HUES6 (cell line): ENCODE measurements at regions not wholly inside any gene's neighbourhood (a gene's known extent, or its start where the extent isn't known, plus 50 kb on each side); places are given as distances from the start of the nearest gene placed in this dataset.

Source experiments
- H3K27ac ChIP-seq: 2 replicates; pipeline ENCODE4 v1.7.0; 2013; ENCODE audit warnings: low read depth, mild to moderate bottlenecking, low read length, inconsistent platforms
- H3K27me3 ChIP-seq: 2 replicates; pipeline ENCODE4 v1.6.1; 2013; ENCODE audit warnings: low read length; ENCODE audit not compliant: control insufficient read depth, insufficient read depth
- H3K36me3 ChIP-seq: 2 replicates; pipeline ENCODE4 v1.6.1; 2013; ENCODE audit warnings: low read length; ENCODE audit not compliant: control insufficient read depth, insufficient read depth
- H3K4me1 ChIP-seq: 2 replicates; pipeline ENCODE4 v1.6.1; 2013; ENCODE audit warnings: low read length; ENCODE audit not compliant: control insufficient read depth, insufficient read depth
- H3K4me3 ChIP-seq: 2 replicates; pipeline ENCODE4 v1.5.1; 2013; ENCODE audit warnings: low read depth, low read length
- H3K9ac ChIP-seq: one replicate; pipeline ENCODE4 v1.6.1; 2013; ENCODE audit warnings: mild to moderate bottlenecking, low read length
- H3K9me3 ChIP-seq: 2 replicates; pipeline ENCODE4 v1.6.1; 2013; ENCODE audit warnings: low read depth, low read length; ENCODE audit not compliant: control insufficient read depth, insufficient read depth

DNA sequence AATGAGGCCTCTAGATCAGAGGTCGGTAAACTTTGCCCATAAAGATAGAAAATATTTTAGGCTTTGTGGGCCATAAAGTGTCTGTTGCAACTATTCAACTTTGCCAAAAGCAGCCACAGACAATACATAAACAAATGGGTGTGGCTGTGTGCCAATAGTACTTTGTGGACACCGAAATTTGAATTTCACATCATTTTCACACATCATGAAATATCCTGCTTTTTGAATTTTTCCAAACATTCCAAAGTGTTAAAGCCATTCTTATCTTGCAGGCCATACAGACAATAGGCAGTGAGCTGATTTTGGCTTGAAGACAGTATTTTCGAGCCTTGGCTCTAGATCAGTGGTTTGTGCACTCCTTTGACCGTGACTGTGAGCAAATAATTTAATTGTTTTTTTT, 51.1 kb upstream of the EPC2 start:
- Histone ChIP-seq H3K27ac (no peak overlapping the region), H3K4me1 (no peaks in the 10 kb centered on the region; the same call in 1 of the 2 replicates), H3K27me3 (no peaks in the 10 kb centered on the region), H3K36me3 (no peaks in the 10 kb centered on the region), H3K4me3 (no peak overlapping the region), H3K9ac (no peak overlapping the region), H3K9me3 (no peaks in the 10 kb centered on the region)

DNA sequence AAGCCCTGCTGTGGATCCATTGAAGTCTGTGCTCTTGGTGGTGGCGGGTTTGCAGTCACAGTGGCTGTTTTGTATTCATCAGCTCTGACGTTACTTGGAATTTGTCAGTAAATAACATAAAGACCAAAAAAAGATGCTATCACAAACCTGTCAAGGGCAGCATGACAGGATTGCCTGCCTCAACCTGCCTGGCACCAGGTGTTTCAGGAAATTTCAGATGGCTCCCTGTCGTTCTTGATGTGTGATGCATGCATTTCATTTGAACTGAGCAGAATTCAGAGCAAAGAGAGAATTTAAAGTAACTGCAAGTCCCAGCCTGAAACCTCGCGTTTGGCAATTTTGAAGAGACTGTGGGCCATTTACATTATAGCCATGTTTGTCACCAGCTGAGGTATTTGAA, 50.3 kb upstream of the EPC2 start:
- no peak overlapping the region for H3K9ac ChIP-seq
- H3K4me1 ChIP-seq: no peaks in the 10 kb centered on the region; the same call in 1 of the 2 replicates
- no peaks in the 10 kb centered on the region for H3K36me3 ChIP-seq
- no peaks in the 10 kb centered on the region for H3K27me3 ChIP-seq
- no peak overlapping the region for H3K27ac ChIP-seq
- H3K4me3 ChIP-seq: no peak overlapping the region
- no peaks in the 10 kb centered on the region for H3K9me3 ChIP-seq
